ENCODE measurements at regions not wholly inside any gene's neighbourhood (a gene's known extent, or its start where the extent isn't known, plus 50 kb on each side); places are given as distances from the start of the nearest gene placed in this dataset.

GRCh38 chr22:48560836-48561235 is 1266.8 kb downstream of the BRD1 start:
- no peaks in the 10 kb centered on the region for H3K4me1 ChIP-seq (ENCODE audit: low read length)
- no peak overlapping the region for H3K27ac ChIP-seq (ENCODE audit: low read length)
- H2AFZ ChIP-seq (ENCODE audit: low read length), result no peak overlapping the region
- no peaks in the 10 kb centered on the region for H3K79me2 ChIP-seq (ENCODE audit: low read length)
- H3K9ac ChIP-seq (ENCODE audit: low read length), result no peak overlapping the region
- H3K4me2 ChIP-seq (ENCODE audit: low read depth, low read length, poor library complexity, severe bottlenecking), result no peak overlapping the region
- no peaks in the 10 kb centered on the region for H3K9me2 ChIP-seq (replicated peaks; ENCODE audit: insufficient read depth, low read length)
- no peaks in the 10 kb centered on the region for H3K9me3 ChIP-seq (ENCODE audit: low read length)
- no peak overlapping the region for H3K4me3 ChIP-seq (ENCODE audit: low read length)
- no peak for DNase-seq
- H3K27me3 ChIP-seq (ENCODE audit: low read length), result no peaks in the 10 kb centered on the region
- no peaks in the 10 kb centered on the region for H3K36me3 ChIP-seq (ENCODE audit: insufficient read depth, low read length)
- H4K20me1 ChIP-seq (ENCODE audit: insufficient read depth, low read depth, low read length), result no peaks in the 10 kb centered on the region

- Histone ChIP-seq H3K27me3 (ENCODE audit: low read length) (no peaks in the 10 kb centered on the region), H3K4me1 (ENCODE audit: low read length) (no peaks in the 10 kb centered on the region), H3K9me3 (ENCODE audit: low read length) (no peaks in the 10 kb centered on the region), H3K9me2 (replicated peaks; ENCODE audit: insufficient read depth, low read length) (no peaks in the 10 kb centered on the region), H3K9ac (ENCODE audit: low read length) (no peak overlapping the region), H3K4me2 (ENCODE audit: low read depth, low read length, poor library complexity, severe bottlenecking) (no peak overlapping the region), H3K36me3 (ENCODE audit: insufficient read depth, low read length) (no peaks in the 10 kb centered on the region), H2AFZ (ENCODE audit: low read length) (no peak overlapping the region), H3K27ac (ENCODE audit: low read length) (no peak overlapping the region), H3K4me3 (ENCODE audit: low read length) (no peak overlapping the region), H4K20me1 (ENCODE audit: insufficient read depth, low read depth, low read length) (no peaks in the 10 kb centered on the region), H3K79me2 (ENCODE audit: low read length) (no peaks in the 10 kb centered on the region)
- no peak for DNase-seq
Measured at GRCh38 chr22:48560389-48560751, 1267.3 kb downstream of the BRD1 start.

- Histone ChIP-seq H3K4me2 (ENCODE audit: low read depth, low read length, poor library complexity, severe bottlenecking) (no peak overlapping the region), H3K4me3 (ENCODE audit: low read length) (no peak overlapping the region), H3K27ac (ENCODE audit: low read length) (no peak overlapping the region), H3K79me2 (ENCODE audit: low read length) (no peaks in the 10 kb centered on the region), H4K20me1 (ENCODE audit: insufficient read depth, low read depth, low read length) (no peaks in the 10 kb centered on the region), H3K36me3 (ENCODE audit: insufficient read depth, low read length) (no peaks in the 10 kb centered on the region), H3K9me2 (replicated peaks; ENCODE audit: insufficient read depth, low read length) (no peaks in the 10 kb centered on the region), H3K9ac (ENCODE audit: low read length) (no peak overlapping the region), H3K27me3 (ENCODE audit: low read length) (no peaks in the 10 kb centered on the region), H3K9me3 (ENCODE audit: low read length) (no peaks in the 10 kb centered on the region), H2AFZ (ENCODE audit: low read length) (no peak overlapping the region), H3K4me1 (ENCODE audit: low read length) (no peaks in the 10 kb centered on the region)
- no peak for DNase-seq
Measured at GRCh38 chr22:48559647-48560388, 1267.9 kb downstream of the BRD1 start.

GRCh38 chr22:48558606-48559402 is 1268.9 kb downstream of the BRD1 start:
- Histone ChIP-seq H3K9ac (ENCODE audit: low read length) (no peak overlapping the region), H3K27me3 (ENCODE audit: low read length) (no peaks in the 10 kb centered on the region), H3K36me3 (ENCODE audit: insufficient read depth, low read length) (no peaks in the 10 kb centered on the region), H3K4me2 (ENCODE audit: low read depth, low read length, poor library complexity, severe bottlenecking) (no peak overlapping the region), H3K4me3 (ENCODE audit: low read length) (no peak overlapping the region), H2AFZ (ENCODE audit: low read length) (no peak overlapping the region), H3K27ac (ENCODE audit: low read length) (no peak overlapping the region), H3K9me3 (ENCODE audit: low read length) (no peaks in the 10 kb centered on the region), H3K4me1 (ENCODE audit: low read length) (no peaks in the 10 kb centered on the region), H4K20me1 (ENCODE audit: insufficient read depth, low read depth, low read length) (no peaks in the 10 kb centered on the region), H3K9me2 (replicated peaks; ENCODE audit: insufficient read depth, low read length) (no peaks in the 10 kb centered on the region), H3K79me2 (ENCODE audit: low read length) (no peaks in the 10 kb centered on the region)
- DNase-seq, result no peak

GRCh38 chr22:48558016-48558415 is 1269.7 kb downstream of the BRD1 start:
- DNase-seq, result no peak
- Histone ChIP-seq H2AFZ (ENCODE audit: low read length) (no peak overlapping the region), H3K9me3 (ENCODE audit: low read length) (no peaks in the 10 kb centered on the region), H3K4me2 (ENCODE audit: low read depth, low read length, poor library complexity, severe bottlenecking) (no peak overlapping the region), H3K27me3 (ENCODE audit: low read length) (no peaks in the 10 kb centered on the region), H3K27ac (ENCODE audit: low read length) (no peak overlapping the region), H4K20me1 (ENCODE audit: insufficient read depth, low read depth, low read length) (no peaks in the 10 kb centered on the region), H3K9me2 (replicated peaks; ENCODE audit: insufficient read depth, low read length) (no peaks in the 10 kb centered on the region), H3K36me3 (ENCODE audit: insufficient read depth, low read length) (no peaks in the 10 kb centered on the region), H3K4me3 (ENCODE audit: low read length) (no peak overlapping the region), H3K4me1 (ENCODE audit: low read length) (no peaks in the 10 kb centered on the region), H3K79me2 (ENCODE audit: low read length) (no peaks in the 10 kb centered on the region), H3K9ac (ENCODE audit: low read length) (no peak overlapping the region)

GRCh38 chr22:48557473-48557872 is 1270.2 kb downstream of the BRD1 start:
- no peak overlapping the region for H3K27ac ChIP-seq (ENCODE audit: low read length)
- no peak overlapping the region for H3K9ac ChIP-seq (ENCODE audit: low read length)
- H3K4me3 ChIP-seq (ENCODE audit: low read length), result no peak overlapping the region
- no peaks in the 10 kb centered on the region for H3K36me3 ChIP-seq (ENCODE audit: insufficient read depth, low read length)
- no peaks in the 10 kb centered on the region for H3K27me3 ChIP-seq (ENCODE audit: low read length)
- no peaks in the 10 kb centered on the region for H3K9me2 ChIP-seq (replicated peaks; ENCODE audit: insufficient read depth, low read length)
- H3K9me3 ChIP-seq (ENCODE audit: low read length), result no peaks in the 10 kb centered on the region
- no peaks in the 10 kb centered on the region for H3K4me1 ChIP-seq (ENCODE audit: low read length)
- no peak overlapping the region for H2AFZ ChIP-seq (ENCODE audit: low read length)
- H4K20me1 ChIP-seq (ENCODE audit: insufficient read depth, low read depth, low read length), result no peaks in the 10 kb centered on the region
- no peak overlapping the region for H3K4me2 ChIP-seq (ENCODE audit: low read depth, low read length, poor library complexity, severe bottlenecking)
- no peak for DNase-seq
- no peaks in the 10 kb centered on the region for H3K79me2 ChIP-seq (ENCODE audit: low read length)

GRCh38 chr22:48556751-48557150 is 1270.9 kb downstream of the BRD1 start:
- Histone ChIP-seq H3K9ac (ENCODE audit: low read length) (no peak overlapping the region), H3K27ac (ENCODE audit: low read length) (no peak overlapping the region), H3K4me2 (ENCODE audit: low read depth, low read length, poor library complexity, severe bottlenecking) (no peak overlapping the region), H4K20me1 (ENCODE audit: insufficient read depth, low read depth, low read length) (no peaks in the 10 kb centered on the region), H3K36me3 (ENCODE audit: insufficient read depth, low read length) (no peaks in the 10 kb centered on the region), H2AFZ (ENCODE audit: low read length) (no peak overlapping the region), H3K9me3 (ENCODE audit: low read length) (no peaks in the 10 kb centered on the region), H3K9me2 (replicated peaks; ENCODE audit: insufficient read depth, low read length) (no peaks in the 10 kb centered on the region), H3K4me1 (ENCODE audit: low read length) (no peaks in the 10 kb centered on the region), H3K4me3 (ENCODE audit: low read length) (no peak overlapping the region), H3K79me2 (ENCODE audit: low read length) (no peaks in the 10 kb centered on the region), H3K27me3 (ENCODE audit: low read length) (no peaks in the 10 kb centered on the region)
- no peak for DNase-seq

GRCh38 chr22:48556222-48556621 is 1271.5 kb downstream of the BRD1 start:
- Histone ChIP-seq H2AFZ (ENCODE audit: low read length) (no peak overlapping the region), H3K36me3 (ENCODE audit: insufficient read depth, low read length) (no peaks in the 10 kb centered on the region), H3K27ac (ENCODE audit: low read length) (no peak overlapping the region), H3K9ac (ENCODE audit: low read length) (no peak overlapping the region), H3K4me1 (ENCODE audit: low read length) (no peaks in the 10 kb centered on the region), H4K20me1 (ENCODE audit: insufficient read depth, low read depth, low read length) (no peaks in the 10 kb centered on the region), H3K4me3 (ENCODE audit: low read length) (no peak overlapping the region), H3K27me3 (ENCODE audit: low read length) (no peaks in the 10 kb centered on the region), H3K79me2 (ENCODE audit: low read length) (no peaks in the 10 kb centered on the region), H3K9me2 (replicated peaks; ENCODE audit: insufficient read depth, low read length) (no peaks in the 10 kb centered on the region), H3K9me3 (ENCODE audit: low read length) (no peaks in the 10 kb centered on the region), H3K4me2 (ENCODE audit: low read depth, low read length, poor library complexity, severe bottlenecking) (no peak overlapping the region)
- DNase-seq, result no peak

Data from Karpas-422 (cell line).